ENCODE measurements at regions not wholly inside any gene's neighbourhood (a gene's known extent, or its start where the extent isn't known, plus 50 kb on each side); places are given as distances from the start of the nearest gene placed in this dataset.
"Not testable (repeated sequence)": the region's sequence is repeated elsewhere in the genome, so short reads cannot be mapped to it uniquely, and the experiment has no call there.

GRCh38 chr7:149559711-149560110 lies 62.1 kb upstream of the ZNF746 start:
- H3K27ac ChIP-seq (ENCODE audit: low read length) = no peak overlapping the region
- no peak overlapping the region for H3K9ac ChIP-seq (ENCODE audit: low read depth, low read length)
- H3K36me3 ChIP-seq (ENCODE audit: insufficient read depth, low read length) = peaks cover 71% of the 10 kb centered on the region

GRCh38 chr7:149558149-149558861 lies 60.7 kb upstream of the ZNF746 start:
- H3K4me3 ChIP-seq (ENCODE audit: low read depth in 1 of 2, low read length in 2 of 2) = no peak overlapping the region
- ATAC-seq (ENCODE audit: insufficient read depth, low read depth) (no peak), DNase-seq (no peak)
- H2AFZ ChIP-seq (ENCODE audit: low read depth, low read length) = no peak overlapping the region
- peaks cover 3% of the 10 kb centered on the region; the same call in 1 of the 2 replicates for H3K79me2 ChIP-seq (ENCODE audit: insufficient read depth, low read length)
- no peaks in the 10 kb centered on the region; the same call in 1 of the 2 replicates for H4K20me1 ChIP-seq (ENCODE audit: insufficient read depth, low read length)
- H3K4me1 ChIP-seq (ENCODE audit: insufficient read depth, low read length) = no peaks in the 10 kb centered on the region
- H3K9me3 ChIP-seq (ENCODE audit: insufficient read depth, low read length, severe bottlenecking) = no peaks in the 10 kb centered on the region
- no peak overlapping the region for H3K4me2 ChIP-seq (ENCODE audit: insufficient read depth, low read length)
- no peak overlapping the region for H3K27ac ChIP-seq (ENCODE audit: low read length)
- no peaks in the 10 kb centered on the region for H3K27me3 ChIP-seq (ENCODE audit: insufficient read depth, low read length, poor library complexity)
- TF ChIP-seq EZH2 (IDR thresholded peaks at IDR 0.05; ENCODE audit: borderline replicate concordance, low read depth, low read length, severe bottlenecking) = no peak
- no peak for TF ChIP-seq CTCF (IDR thresholded peaks at IDR 0.05; ENCODE audit: borderline replicate concordance, extremely low read depth, low read length, poor library complexity, severe bottlenecking)
- H3K36me3 ChIP-seq (ENCODE audit: insufficient read depth, low read length) = peaks cover 59% of the 10 kb centered on the region
- H3K9ac ChIP-seq (ENCODE audit: low read depth, low read length) = no peak overlapping the region

More at GRCh38 chr7:149559711-149560110, 62.1 kb upstream of the ZNF746 start:
- H2AFZ ChIP-seq (ENCODE audit: low read depth, low read length) = no peak overlapping the region
- DNase-seq = no peak
- no peak overlapping the region for H3K4me3 ChIP-seq (ENCODE audit: low read depth in 1 of 2, low read length in 2 of 2)
- no peaks in the 10 kb centered on the region for H3K4me1 ChIP-seq (ENCODE audit: insufficient read depth, low read length)
- H4K20me1 ChIP-seq (ENCODE audit: insufficient read depth, low read length) = no peaks in the 10 kb centered on the region; the same call in 1 of the 2 replicates
- no peak for TF ChIP-seq CTCF (IDR thresholded peaks at IDR 0.05; ENCODE audit: borderline replicate concordance, extremely low read depth, low read length, poor library complexity, severe bottlenecking)
- H3K4me2 ChIP-seq (ENCODE audit: insufficient read depth, low read length) = no peak overlapping the region
- ATAC-seq (ENCODE audit: insufficient read depth, low read depth) = no peak
- no peaks in the 10 kb centered on the region for H3K27me3 ChIP-seq (ENCODE audit: insufficient read depth, low read length, poor library complexity)
- peaks cover 5% of the 10 kb centered on the region; the same call in 1 of the 2 replicates for H3K79me2 ChIP-seq (ENCODE audit: insufficient read depth, low read length)
- no peaks in the 10 kb centered on the region for H3K9me3 ChIP-seq (ENCODE audit: insufficient read depth, low read length, severe bottlenecking)

GRCh38 chr7:149556525-149556924 lies 58.9 kb upstream of the ZNF746 start:
- not testable (repeated sequence) for H3K4me1 ChIP-seq (ENCODE audit: insufficient read depth, low read length); ATAC-seq (ENCODE audit: insufficient read depth, low read depth); H4K20me1 ChIP-seq (ENCODE audit: insufficient read depth, low read length); H3K79me2 ChIP-seq (ENCODE audit: insufficient read depth, low read length); H3K4me3 ChIP-seq (ENCODE audit: low read depth in 1 of 2, low read length in 2 of 2); H3K4me2 ChIP-seq (ENCODE audit: insufficient read depth, low read length); H3K9ac ChIP-seq (ENCODE audit: low read depth, low read length); H3K27ac ChIP-seq (ENCODE audit: low read length); H3K27me3 ChIP-seq (ENCODE audit: insufficient read depth, low read length, poor library complexity); H3K9me3 ChIP-seq (ENCODE audit: insufficient read depth, low read length, severe bottlenecking); DNase-seq; H2AFZ ChIP-seq (ENCODE audit: low read depth, low read length)
- H3K36me3 ChIP-seq (ENCODE audit: insufficient read depth, low read length) = peaks cover 69% of the 10 kb centered on the region

GRCh38 chr7:149554821-149555220 lies 57.2 kb upstream of the ZNF746 start:
- H3K36me3 ChIP-seq (ENCODE audit: insufficient read depth, low read length) = peaks cover 69% of the 10 kb centered on the region
- not testable (repeated sequence) for H4K20me1 ChIP-seq (ENCODE audit: insufficient read depth, low read length); H2AFZ ChIP-seq (ENCODE audit: low read depth, low read length); H3K9me3 ChIP-seq (ENCODE audit: insufficient read depth, low read length, severe bottlenecking); DNase-seq; H3K79me2 ChIP-seq (ENCODE audit: insufficient read depth, low read length); H3K4me1 ChIP-seq (ENCODE audit: insufficient read depth, low read length); H3K27ac ChIP-seq (ENCODE audit: low read length); H3K9ac ChIP-seq (ENCODE audit: low read depth, low read length); H3K4me3 ChIP-seq (ENCODE audit: low read depth in 1 of 2, low read length in 2 of 2); H3K4me2 ChIP-seq (ENCODE audit: insufficient read depth, low read length); H3K27me3 ChIP-seq (ENCODE audit: insufficient read depth, low read length, poor library complexity); ATAC-seq (ENCODE audit: insufficient read depth, low read depth)

GRCh38 chr7:149553991-149554390 lies 56.4 kb upstream of the ZNF746 start:
- not testable (repeated sequence) for H2AFZ ChIP-seq (ENCODE audit: low read depth, low read length); H3K9ac ChIP-seq (ENCODE audit: low read depth, low read length); ATAC-seq (ENCODE audit: insufficient read depth, low read depth); H4K20me1 ChIP-seq (ENCODE audit: insufficient read depth, low read length); H3K79me2 ChIP-seq (ENCODE audit: insufficient read depth, low read length); H3K27me3 ChIP-seq (ENCODE audit: insufficient read depth, low read length, poor library complexity); H3K4me3 ChIP-seq (ENCODE audit: low read depth in 1 of 2, low read length in 2 of 2); H3K4me2 ChIP-seq (ENCODE audit: insufficient read depth, low read length); DNase-seq; H3K4me1 ChIP-seq (ENCODE audit: insufficient read depth, low read length); H3K27ac ChIP-seq (ENCODE audit: low read length); H3K9me3 ChIP-seq (ENCODE audit: insufficient read depth, low read length, severe bottlenecking)
- H3K36me3 ChIP-seq (ENCODE audit: insufficient read depth, low read length) = peaks cover 71% of the 10 kb centered on the region

Measured in DND-41 (cell line).